H9 (cell line): ENCODE measurements at regions not wholly inside any gene's neighbourhood (a gene's known extent, or its start where the extent isn't known, plus 50 kb on each side); places are given as distances from the start of the nearest gene placed in this dataset.

Experiments used
- DNase-seq: peaks from one replicate; pipeline ENCODE4 v3.0.0-alpha.2; 2017
- H2AFZ ChIP-seq: one replicate; pipeline ENCODE4 v1.6.1; 2013; ENCODE audit warnings: mild to moderate bottlenecking, low read length, control low read depth, moderate library complexity
- H2AK5ac ChIP-seq: 2 replicates; pipeline ENCODE4 v1.6.1; 2013; ENCODE audit warnings: low read length, control low read depth, mixed read lengths; ENCODE audit not compliant: insufficient read length
- H2BK120ac ChIP-seq: one replicate; pipeline ENCODE4 v1.6.1; 2013; ENCODE audit warnings: low read depth, mild to moderate bottlenecking, low read length, control low read depth, inconsistent platforms; ENCODE audit not compliant: poor library complexity, severe bottlenecking
- H2BK12ac ChIP-seq: 2 replicates; pipeline ENCODE4 v1.6.1; 2013; ENCODE audit warnings: low read length, control low read depth, mixed read lengths, low read depth; ENCODE audit not compliant: insufficient read length
- H2BK15ac ChIP-seq: 2 replicates; pipeline ENCODE4 v1.6.1; 2013; ENCODE audit warnings: low read depth, low read length, control low read depth
- H2BK20ac ChIP-seq: one replicate; pipeline ENCODE4 v1.6.1; 2013; ENCODE audit warnings: low read depth, mild to moderate bottlenecking, low read length, control low read depth, inconsistent platforms; ENCODE audit not compliant: poor library complexity, severe bottlenecking
- H2BK5ac ChIP-seq: 2 replicates; pipeline ENCODE4 v1.6.1; 2013; ENCODE audit warnings: low read length, control low read depth, mixed read lengths; ENCODE audit not compliant: insufficient read length
- H3K14ac ChIP-seq: 2 replicates; pipeline ENCODE4 v1.6.1; 2013; ENCODE audit warnings: low read length, control low read depth; ENCODE audit not compliant: insufficient read depth
- H3K18ac ChIP-seq: 2 replicates; pipeline ENCODE4 v1.6.1; 2013; ENCODE audit warnings: low read depth, mild to moderate bottlenecking, mixed read lengths, low read length, control low read depth; ENCODE audit not compliant: insufficient read length
- H3K23ac ChIP-seq: 2 replicates; pipeline ENCODE4 v1.6.1; 2013; ENCODE audit warnings: low read length, control low read depth, mixed read lengths, low read depth; ENCODE audit not compliant: insufficient read length
- H3K23me2 ChIP-seq: 2 replicates; pipeline ENCODE4 v1.6.1; 2013; ENCODE audit warnings: low read depth, mild to moderate bottlenecking, mixed read lengths, low read length, control low read depth; ENCODE audit not compliant: insufficient read length, poor library complexity, severe bottlenecking
- H3K27ac ChIP-seq: 2 replicates; pipeline ENCODE4 v1.5.1; 2013; ENCODE audit warnings: low read length, control low read depth, mixed read lengths, low read depth; ENCODE audit not compliant: insufficient read length
- H3K27me3 ChIP-seq: 2 replicates; pipeline ENCODE4 v1.6.1; 2013; ENCODE audit warnings: low read length, control low read depth, inconsistent platforms; ENCODE audit not compliant: insufficient read depth
- H3K4ac ChIP-seq: 2 replicates; pipeline ENCODE4 v1.6.1; 2013; ENCODE audit warnings: low read depth, mild to moderate bottlenecking, control low read depth, inconsistent platforms, low read length, moderate library complexity
- H3K4me1 ChIP-seq: 2 replicates; pipeline ENCODE4 v1.6.1; 2013; ENCODE audit warnings: low read length, control low read depth, inconsistent platforms; ENCODE audit not compliant: insufficient read depth
- H3K4me2 ChIP-seq: 2 replicates; pipeline ENCODE4 v1.6.1; 2013; ENCODE audit warnings: low read length, control low read depth, mixed read lengths; ENCODE audit not compliant: insufficient read length, insufficient read depth
- H3K56ac ChIP-seq: 2 replicates; pipeline ENCODE4 v1.6.1; 2013; ENCODE audit warnings: low read depth, mild to moderate bottlenecking, mixed read lengths, low read length, control low read depth; ENCODE audit not compliant: insufficient read length
- H3K79me1 ChIP-seq: 2 replicates; pipeline ENCODE4 v1.6.1; 2013; ENCODE audit warnings: low read depth, mild to moderate bottlenecking, moderate library complexity, low read length, control low read depth, inconsistent platforms; ENCODE audit not compliant: insufficient read depth, poor library complexity, severe bottlenecking
- H3K79me2 ChIP-seq: 2 replicates; pipeline ENCODE4 v1.6.1; 2013; ENCODE audit warnings: low read length, control low read depth, inconsistent platforms; ENCODE audit not compliant: insufficient read depth
- H3K9ac ChIP-seq: 2 replicates; pipeline ENCODE4 v1.6.1; 2013; ENCODE audit warnings: low read length, control low read depth, mixed read lengths; ENCODE audit not compliant: insufficient read length; ENCODE audit errors: extremely low read depth
- H3K9me3 ChIP-seq: one replicate; pipeline ENCODE4 v1.6.1; 2013; ENCODE audit warnings: low read depth, low read length, inconsistent platforms; ENCODE audit not compliant: control insufficient read depth
- H3T11ph ChIP-seq: one replicate; pipeline ENCODE4 v1.6.1; 2013; ENCODE audit warnings: mild to moderate bottlenecking, low read length, control low read depth, inconsistent platforms
- H4K20me1 ChIP-seq: one replicate; pipeline ENCODE4 v1.6.1; 2013; ENCODE audit not compliant: control insufficient read depth, insufficient read length, insufficient read depth
- H4K5ac ChIP-seq: 2 replicates; pipeline ENCODE4 v1.6.1; 2013; ENCODE audit warnings: low read depth, mild to moderate bottlenecking, mixed read lengths, low read length, control low read depth; ENCODE audit not compliant: insufficient read length
- H4K8ac ChIP-seq: replicated peaks from 2 replicates; pipeline ENCODE4 v1.6.1; 2013; ENCODE audit warnings: low read length, control low read depth, mixed read lengths, low read depth; ENCODE audit not compliant: insufficient read length
- H4K91ac ChIP-seq: 2 replicates; pipeline ENCODE4 v1.6.1; 2013; ENCODE audit warnings: low read depth, mild to moderate bottlenecking, moderate library complexity, mixed read lengths, low read length, control low read depth; ENCODE audit not compliant: insufficient read length
- H3K27ac Mint-ChIP-seq, 3 experiments: 2 replicates in 2 of 3; 3 replicates in 1 of 3; pipeline ENCODE4 v1.8.0; 2020 to 2021; ENCODE audit warnings: mixed read lengths in 3 of 3, mild to moderate bottlenecking in 1 of 3, moderate library complexity in 1 of 3
- H3K27me3 Mint-ChIP-seq: 2 replicates; pipeline ENCODE4 v1.8.0; 2021; ENCODE audit warnings: low read depth, mild to moderate bottlenecking, moderate library complexity, mixed read lengths
- H3K36me3 Mint-ChIP-seq, 3 experiments: 2 replicates in 2 of 3; 3 replicates in 1 of 3; pipeline ENCODE4 v1.8.0; 2020 to 2021; ENCODE audit warnings: low read depth in 3 of 3, mixed read lengths in 3 of 3; ENCODE audit not compliant: insufficient read depth in 1 of 3
- H3K4me1 Mint-ChIP-seq, 2 experiments: 2 replicates each; pipeline ENCODE4 v1.8.0; 2020; ENCODE audit warnings: mixed read lengths in 2 of 2
- H3K4me3 Mint-ChIP-seq, 2 experiments: 2 replicates in 1 of 2; 3 replicates in 1 of 2; pipeline ENCODE4 v1.8.0; 2020 to 2021; ENCODE audit warnings: mild to moderate bottlenecking in 2 of 2, mixed read lengths in 2 of 2, moderate library complexity in 1 of 2
- H3K9me3 Mint-ChIP-seq, 2 experiments: 2 replicates in 1 of 2; 3 replicates in 1 of 2; pipeline ENCODE4 v1.8.0; 2020; ENCODE audit warnings: mild to moderate bottlenecking in 2 of 2, mixed read lengths in 2 of 2, moderate library complexity in 1 of 2
- CTCF ChIP-seq: fragments of 200-600 bp; sonication (generic); conservative IDR thresholded peaks from 3 replicates; pipeline ENCODE4 v1.8.0; 2021; ENCODE audit warnings: antibody characterized with exemption, mild to moderate bottlenecking
- WGBS: extraction: QIAGEN DNeasy Blood & Tissue Kit; methylation state at CpG from one replicate; pipeline ENCODE4 v1.1.7; 2013; ENCODE audit warnings: missing lambda C conversion rate, low lambda C conversion rate, mixed read lengths; ENCODE audit not compliant: insufficient read length; ENCODE audit errors: extremely low coverage; 5-methylcytosine and 5-hydroxymethylcytosine counted together

DNA sequence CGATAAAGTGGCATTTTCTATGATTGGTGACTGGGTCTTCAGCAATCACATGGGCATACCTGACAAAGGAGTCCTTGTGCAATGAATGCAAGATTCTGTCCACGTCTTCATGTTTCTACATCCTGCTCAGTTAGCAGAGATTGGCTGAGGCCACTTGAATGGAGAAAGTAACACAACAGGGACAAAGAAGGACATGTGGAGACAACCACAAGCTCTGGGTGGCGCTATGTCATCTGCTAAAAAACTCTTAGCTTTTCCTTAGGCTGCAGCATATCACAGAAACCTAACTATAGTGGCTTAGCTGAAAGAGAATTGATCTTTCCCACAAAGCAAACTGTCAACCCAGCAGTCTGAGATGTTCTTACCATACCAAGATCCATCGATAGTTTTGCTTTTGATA is 1109.7 kb downstream of the SOCS6 start:
- Histone ChIP-seq H2AK5ac (no peak overlapping the region), H3T11ph (no peak overlapping the region), H3K14ac (no peak overlapping the region), H3K23ac (no peak overlapping the region), H2BK20ac (no peak overlapping the region), H2BK5ac (no peak overlapping the region), H3K27ac (no peak overlapping the region), H2BK120ac (no peak overlapping the region), H4K8ac (no peak overlapping the region), H3K27me3 (no peaks in the 10 kb centered on the region), H3K79me2 (no peaks in the 10 kb centered on the region), H3K4me2 (no peak overlapping the region), H3K56ac (no peak overlapping the region), H3K9ac (no peak overlapping the region), H3K4ac (no peak overlapping the region), H2BK15ac (no peak overlapping the region), H4K20me1 (no peaks in the 10 kb centered on the region), H3K18ac (no peak overlapping the region), H2AFZ (no peak overlapping the region), H2BK12ac (no peak overlapping the region), H3K4me1 (no peaks in the 10 kb centered on the region), H4K91ac (no peak overlapping the region), H3K23me2 (no peaks in the 10 kb centered on the region), H3K79me1 (no peaks in the 10 kb centered on the region), H4K5ac (no peak overlapping the region), H3K9me3 (no peaks in the 10 kb centered on the region)
- DNase-seq: peak; percentile 59
- peaks cover 3% of the 10 kb centered on the region; the same call in 1 of the 2 replicates for H3K27me3 Mint-ChIP-seq
- no peaks in the 10 kb centered on the region for H3K9me3 Mint-ChIP-seq
- no peaks in the 10 kb centered on the region for H3K4me1 Mint-ChIP-seq
- WGBS: no CpG with 5 or more reads among the region's 4 CpGs
- H3K4me3 Mint-ChIP-seq: no peak overlapping the region
- no peaks in the 10 kb centered on the region for H3K36me3 Mint-ChIP-seq
- no peak overlapping the region for H3K27ac Mint-ChIP-seq
- TF ChIP-seq CTCF: peak; percentile 79
